SU-DHL-6 (cell line): ENCODE measurements at regions not wholly inside any gene's neighbourhood (a gene's known extent, or its start where the extent isn't known, plus 50 kb on each side); places are given as distances from the start of the nearest gene placed in this dataset.

Experiments used
- H2AFZ ChIP-seq: fragments of 200-600 bp; sonication (generic); 2 replicates; pipeline ENCODE4 v1.6.1; 2014; ENCODE audit warnings: low read depth, mild to moderate bottlenecking, moderate library complexity, mixed read lengths, antibody characterized with exemption, low read length; ENCODE audit not compliant: severe bottlenecking
- H3F3A ChIP-seq: fragments of 200-600 bp; shearing (Covaris generic); 2 replicates; pipeline ENCODE4 v1.6.0; 2016; ENCODE audit warnings: antibody characterized with exemption, mild to moderate bottlenecking; ENCODE audit not compliant: insufficient read depth
- H3K27ac ChIP-seq: fragments of 200-600 bp; sonication (generic); 2 replicates; pipeline ENCODE4 v1.5.1; 2016; ENCODE audit warnings: low read depth, mild to moderate bottlenecking, low read length, moderate library complexity, mixed read lengths
- H3K27me3 ChIP-seq: fragments of 200-600 bp; sonication (generic), shearing (Covaris generic); 2 replicates; pipeline ENCODE4 v1.6.0; 2014; ENCODE audit warnings: mild to moderate bottlenecking, low read length
- H3K36me3 ChIP-seq: fragments of 200-600 bp; sonication (generic); 2 replicates; pipeline ENCODE4 v1.6.1; 2014; ENCODE audit warnings: mild to moderate bottlenecking, low read length, mixed read lengths
- H3K4me2 ChIP-seq: fragments of 300-600, 200-600 bp; shearing (Covaris generic), sonication (generic); 2 replicates; pipeline ENCODE4 v1.6.0; 2014; ENCODE audit warnings: low read length, low read depth, mild to moderate bottlenecking; ENCODE audit not compliant: poor library complexity, severe bottlenecking
- H3K4me3 ChIP-seq: fragments of 200-600 bp; sonication (generic); 2 replicates; pipeline ENCODE4 v1.5.1; 2014; ENCODE audit warnings: antibody characterized with exemption, low read length, mild to moderate bottlenecking, mixed read lengths; ENCODE audit not compliant: insufficient read depth, poor library complexity, severe bottlenecking
- H3K79me2 ChIP-seq: fragments of 200-600 bp; sonication (generic); 2 replicates; pipeline ENCODE4 v1.6.1; 2014; ENCODE audit warnings: mild to moderate bottlenecking, low read length, moderate library complexity; ENCODE audit not compliant: insufficient read depth
- H3K9ac ChIP-seq: fragments of 200-600 bp; sonication (generic); 2 replicates; pipeline ENCODE4 v1.7.0; 2014; ENCODE audit warnings: mild to moderate bottlenecking, low read length
- H3K9me2 ChIP-seq: fragments of 200-600 bp; sonication (generic); replicated peaks from 2 replicates; pipeline ENCODE4 v1.6.1; 2014; ENCODE audit warnings: low read length; ENCODE audit not compliant: insufficient read depth
- H3K9me3 ChIP-seq: fragments of 200-600 bp; sonication (generic); 2 replicates; pipeline ENCODE4 v1.6.1; 2014; ENCODE audit warnings: low read length, mixed read lengths; ENCODE audit not compliant: insufficient read depth
- H4K20me1 ChIP-seq: fragments of 200-600 bp; sonication (generic); 2 replicates; pipeline ENCODE4 v1.6.1; 2014; ENCODE audit warnings: low read depth, mild to moderate bottlenecking, antibody characterized with exemption, low read length, moderate library complexity, mixed read lengths
- EZH2phosphoT487 ChIP-seq: fragments of 200-600 bp; sonication (generic), shearing (Covaris generic); conservative IDR thresholded peaks from 2 replicates; pipeline ENCODE4 v1.6.1; 2018; ENCODE audit warnings: mild to moderate bottlenecking, antibody characterized with exemption, low read length, moderate library complexity, mixed read lengths
- TF ChIP-seq, protein P1 (sequence below): fragments of 200-600 bp; sonication (generic); IDR thresholded peaks from one replicate; pipeline ENCODE4 v1.5.1; 2017; ENCODE audit warnings: antibody characterized with exemption, mild to moderate bottlenecking, low read length, moderate library complexity; ENCODE audit not compliant: insufficient read depth, poor library complexity, severe bottlenecking

DNA sequence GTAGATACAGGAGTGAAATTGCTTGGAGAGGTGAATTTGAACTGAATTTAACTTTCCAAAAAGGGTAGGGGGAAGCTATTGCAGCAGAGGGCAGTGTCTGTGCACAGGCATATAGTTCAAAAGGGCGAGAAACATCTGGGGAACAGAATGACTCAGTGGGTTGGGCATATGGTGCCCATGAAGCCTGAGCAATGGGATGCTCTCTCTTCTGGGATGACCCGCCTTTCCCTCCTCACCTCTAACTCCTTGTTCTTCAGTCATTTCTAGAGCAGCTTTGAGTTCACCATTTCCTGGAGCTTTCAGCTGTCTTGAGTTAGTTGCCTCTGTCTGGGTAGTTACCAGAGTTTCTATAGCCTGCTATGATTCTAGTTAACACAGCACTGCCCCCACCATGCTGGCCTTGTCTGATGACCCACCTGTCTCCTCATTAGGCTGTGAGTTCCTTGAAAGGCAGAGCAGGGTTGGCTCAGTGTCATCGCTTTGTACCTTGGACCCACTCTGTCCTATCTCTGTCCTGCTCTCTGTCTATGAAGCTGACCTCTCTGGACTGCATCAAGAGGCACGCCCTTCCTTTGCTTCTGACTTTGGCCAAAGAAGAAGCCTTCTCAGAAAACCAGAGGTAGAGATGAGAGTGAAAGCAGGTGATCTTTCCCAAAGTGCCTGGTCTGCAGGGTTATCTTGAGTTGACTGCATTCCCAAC, 299.6 kb upstream of the KLF4 start:
- Histone ChIP-seq H2AFZ (no peak overlapping the region), H3K9me3 (no peaks in the 10 kb centered on the region), H3K4me3 (no peak overlapping the region), H3K4me2 (no peak overlapping the region), H3K27me3 (no peaks in the 10 kb centered on the region), H3K9ac (no peak overlapping the region), H3K27ac (no peak overlapping the region), H3F3A (no peaks in the 10 kb centered on the region), H3K9me2 (no peaks in the 10 kb centered on the region), H3K36me3 (no peaks in the 10 kb centered on the region), H4K20me1 (no peaks in the 10 kb centered on the region), H3K79me2 (no peaks in the 10 kb centered on the region)
- TF ChIP-seq EZH2phosphoT487, result no peak
- TF ChIP-seq, protein P1, sequence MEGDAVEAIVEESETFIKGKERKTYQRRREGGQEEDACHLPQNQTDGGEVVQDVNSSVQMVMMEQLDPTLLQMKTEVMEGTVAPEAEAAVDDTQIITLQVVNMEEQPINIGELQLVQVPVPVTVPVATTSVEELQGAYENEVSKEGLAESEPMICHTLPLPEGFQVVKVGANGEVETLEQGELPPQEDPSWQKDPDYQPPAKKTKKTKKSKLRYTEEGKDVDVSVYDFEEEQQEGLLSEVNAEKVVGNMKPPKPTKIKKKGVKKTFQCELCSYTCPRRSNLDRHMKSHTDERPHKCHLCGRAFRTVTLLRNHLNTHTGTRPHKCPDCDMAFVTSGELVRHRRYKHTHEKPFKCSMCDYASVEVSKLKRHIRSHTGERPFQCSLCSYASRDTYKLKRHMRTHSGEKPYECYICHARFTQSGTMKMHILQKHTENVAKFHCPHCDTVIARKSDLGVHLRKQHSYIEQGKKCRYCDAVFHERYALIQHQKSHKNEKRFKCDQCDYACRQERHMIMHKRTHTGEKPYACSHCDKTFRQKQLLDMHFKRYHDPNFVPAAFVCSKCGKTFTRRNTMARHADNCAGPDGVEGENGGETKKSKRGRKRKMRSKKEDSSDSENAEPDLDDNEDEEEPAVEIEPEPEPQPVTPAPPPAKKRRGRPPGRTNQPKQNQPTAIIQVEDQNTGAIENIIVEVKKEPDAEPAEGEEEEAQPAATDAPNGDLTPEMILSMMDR, result no peak

GRCh38 chr9:107786561-107786960, 297.0 kb upstream of the KLF4 start:
- no peaks in the 10 kb centered on the region for H3F3A ChIP-seq
- no peaks in the 10 kb centered on the region for H3K9me2 ChIP-seq
- H3K4me2 ChIP-seq, result no peak overlapping the region
- H3K36me3 ChIP-seq, result no peaks in the 10 kb centered on the region
- no peaks in the 10 kb centered on the region for H3K27me3 ChIP-seq
- H3K9me3 ChIP-seq, result no peaks in the 10 kb centered on the region
- no peak overlapping the region for H3K27ac ChIP-seq
- H2AFZ ChIP-seq, result no peak overlapping the region
- H3K9ac ChIP-seq, result no peak overlapping the region
- TF ChIP-seq EZH2phosphoT487, result no peak
- TF ChIP-seq, protein P1, result no peak
- H4K20me1 ChIP-seq, result no peaks in the 10 kb centered on the region
- no peaks in the 10 kb centered on the region for H3K79me2 ChIP-seq
- no peak overlapping the region for H3K4me3 ChIP-seq

GRCh38 chr9:107784235-107784958, 294.8 kb upstream of the KLF4 start:
- H3F3A ChIP-seq, result no peaks in the 10 kb centered on the region
- no peak overlapping the region for H3K4me2 ChIP-seq
- no peak overlapping the region for H3K4me3 ChIP-seq
- H3K79me2 ChIP-seq, result no peaks in the 10 kb centered on the region
- no peaks in the 10 kb centered on the region for H3K9me2 ChIP-seq
- H4K20me1 ChIP-seq, result no peaks in the 10 kb centered on the region
- no peaks in the 10 kb centered on the region for H3K9me3 ChIP-seq
- no peak overlapping the region for H3K9ac ChIP-seq
- TF ChIP-seq EZH2phosphoT487, result no peak
- TF ChIP-seq, protein P1, result no peak
- H2AFZ ChIP-seq, result no peak overlapping the region
- no peaks in the 10 kb centered on the region for H3K27me3 ChIP-seq
- no peak overlapping the region for H3K27ac ChIP-seq
- no peaks in the 10 kb centered on the region for H3K36me3 ChIP-seq
